Right lobe of liver (tissue), 6 donors: ENCODE measurements at regions not wholly inside any gene's neighbourhood (a gene's known extent, or its start where the extent isn't known, plus 50 kb on each side); places are given as distances from the start of the nearest gene placed in this dataset.

Experiments
- ATAC-seq, 4 donors: fragments of 200-7000 bp; cut with Tn5 transposase; one replicate each; pipeline ENCODE4 v1.9.1; 2020; ENCODE audit warnings: mild to moderate bottlenecking in 4 of 4, moderate library complexity in 4 of 4
- DNase-seq, 3 donors: peaks; one replicate each; pipeline ENCODE4 v3.0.0-alpha.2; 2020
- H3K27ac ChIP-seq, 3 donors: fragments of 200-600 bp; one replicate each; pipeline ENCODE4 v1.8.0; 2022
- H3K27me3 ChIP-seq, 2 donors: fragments of 200-600 bp; one replicate each; pipeline ENCODE4 v1.8.0; 2022
- H3K36me3 ChIP-seq, 4 donors: fragments of 200-600 bp; sonication (generic) in 1 of 4; one replicate each; pipeline versions ENCODE4 v1.5.1 to v1.8.0; 2017 to 2022; ENCODE audit warnings: control low read depth in 1 of 4
- H3K4me1 ChIP-seq, 4 donors: fragments of 200-600 bp; sonication (generic) in 1 of 4; one replicate each; pipeline versions ENCODE4 v1.5.1 to v1.8.0; 2017 to 2022; ENCODE audit warnings: control low read depth in 1 of 4
- H3K4me3 ChIP-seq, 3 donors: fragments of 200-600 bp; one replicate each; pipeline ENCODE4 v1.8.0; 2022
- H3K9me3 ChIP-seq, 4 donors: fragments of 200-600 bp; sonication (generic) in 1 of 4; one replicate each; pipeline versions ENCODE4 v1.5.1 to v1.8.0; 2017 to 2022; ENCODE audit warnings: control low read depth in 1 of 4
- POLR2A ChIP-seq: fragments of 450-650 bp; IDR thresholded peaks from one replicate; pipeline ENCODE4 v1.6.1; 2017; ENCODE audit warnings: antibody characterized with exemption, mild to moderate bottlenecking
- WGBS: methylation state at CpG from one replicate; pipeline ENCODE4 v1.1.6; 2018; ENCODE audit warnings: low coverage, low lambda C conversion rate; ENCODE audit not compliant: insufficient coverage; ENCODE audit errors: missing lambda C conversion rate; 5-methylcytosine and 5-hydroxymethylcytosine counted together
- intact Hi-C, 2 donors: fragments of 100-400 bp; cut with DNase I; formaldehyde crosslinking; loops; one replicate each; pipeline versions ENCODE4 v1.11.2 to v1.14.1; 2022
- TF ChIP-seq, protein P1 (sequence below), 4 donors: fragments of 200-600 bp in 3 of 4; fragments of 450-650 bp in 1 of 4; IDR thresholded peaks; one replicate each; pipeline versions ENCODE4 v1.5.1 to v1.8.0; 2016 to 2022; ENCODE audit warnings: antibody characterized with exemption in 4 of 4, mild to moderate bottlenecking in 2 of 4
- donor health status: DM: no; HTN: yes; CAD: no.
- donor health status: DM: no; HTN: no; CAD: no.
- donor health status: DM: no; HTN: no; CAD: no.
- donor health status: DM: no; HTN: yes; CAD: no.
- donor health status: DM: no; HTN: yes; CAD: no.

- intact Hi-C loops: no loop called here
- H3K4me3 ChIP-seq: no peak overlapping the region
- ATAC-seq (no peak), DNase-seq (no peak)
- H3K4me1 ChIP-seq: no peaks in the 10 kb centered on the region
- no peaks in the 10 kb centered on the region for H3K27me3 ChIP-seq
- H3K27ac ChIP-seq: no peak overlapping the region
- no peaks in the 10 kb centered on the region for H3K9me3 ChIP-seq
- TF ChIP-seq POLR2A: no peak
- TF ChIP-seq, protein P1, sequence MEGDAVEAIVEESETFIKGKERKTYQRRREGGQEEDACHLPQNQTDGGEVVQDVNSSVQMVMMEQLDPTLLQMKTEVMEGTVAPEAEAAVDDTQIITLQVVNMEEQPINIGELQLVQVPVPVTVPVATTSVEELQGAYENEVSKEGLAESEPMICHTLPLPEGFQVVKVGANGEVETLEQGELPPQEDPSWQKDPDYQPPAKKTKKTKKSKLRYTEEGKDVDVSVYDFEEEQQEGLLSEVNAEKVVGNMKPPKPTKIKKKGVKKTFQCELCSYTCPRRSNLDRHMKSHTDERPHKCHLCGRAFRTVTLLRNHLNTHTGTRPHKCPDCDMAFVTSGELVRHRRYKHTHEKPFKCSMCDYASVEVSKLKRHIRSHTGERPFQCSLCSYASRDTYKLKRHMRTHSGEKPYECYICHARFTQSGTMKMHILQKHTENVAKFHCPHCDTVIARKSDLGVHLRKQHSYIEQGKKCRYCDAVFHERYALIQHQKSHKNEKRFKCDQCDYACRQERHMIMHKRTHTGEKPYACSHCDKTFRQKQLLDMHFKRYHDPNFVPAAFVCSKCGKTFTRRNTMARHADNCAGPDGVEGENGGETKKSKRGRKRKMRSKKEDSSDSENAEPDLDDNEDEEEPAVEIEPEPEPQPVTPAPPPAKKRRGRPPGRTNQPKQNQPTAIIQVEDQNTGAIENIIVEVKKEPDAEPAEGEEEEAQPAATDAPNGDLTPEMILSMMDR (IDR thresholded peaks at IDR 0.05): no peak
- no peaks in the 10 kb centered on the region for H3K36me3 ChIP-seq
- WGBS: 80% methylated on average over 10 of the region's 16 CpGs
Measured at GRCh38 chr20:59466107-59466815, 138.1 kb upstream of the PHACTR3 start.

- ATAC-seq: no peak
- TF ChIP-seq, protein P1 (IDR thresholded peaks at IDR 0.05): no peak
- no peak for TF ChIP-seq POLR2A
Measured at GRCh38 chr20:59468831-59469230, 135.5 kb upstream of the PHACTR3 start.

GRCh38 chr20:59469267-59470252, 134.8 kb upstream of the PHACTR3 start:
- no peak overlapping the region for H3K27ac ChIP-seq
- H3K9me3 ChIP-seq: no peaks in the 10 kb centered on the region
- H3K4me3 ChIP-seq: no peak overlapping the region
- TF ChIP-seq POLR2A: no peak
- TF ChIP-seq, protein P1 (IDR thresholded peaks at IDR 0.05): no peak
- no peaks in the 10 kb centered on the region for H3K4me1 ChIP-seq
- H3K36me3 ChIP-seq: no peaks in the 10 kb centered on the region
- ATAC-seq: no peak
- 62% methylated on average over 9 of the region's 34 CpGs for WGBS
- DNase-seq: no peak
- intact Hi-C loops: no loop called here
- no peaks in the 10 kb centered on the region for H3K27me3 ChIP-seq

More at GRCh38 chr20:59468831-59469230, 135.5 kb upstream of the PHACTR3 start:
- intact Hi-C loops: no loop called here
- Histone ChIP-seq H3K27me3 (no peaks in the 10 kb centered on the region), H3K9me3 (no peaks in the 10 kb centered on the region), H3K27ac (no peak overlapping the region), H3K4me3 (no peak overlapping the region), H3K36me3 (no peaks in the 10 kb centered on the region), H3K4me1 (no peaks in the 10 kb centered on the region)
- DNase-seq: no peak
- no CpG with 5 or more reads among the region's 5 CpGs for WGBS

DNA sequence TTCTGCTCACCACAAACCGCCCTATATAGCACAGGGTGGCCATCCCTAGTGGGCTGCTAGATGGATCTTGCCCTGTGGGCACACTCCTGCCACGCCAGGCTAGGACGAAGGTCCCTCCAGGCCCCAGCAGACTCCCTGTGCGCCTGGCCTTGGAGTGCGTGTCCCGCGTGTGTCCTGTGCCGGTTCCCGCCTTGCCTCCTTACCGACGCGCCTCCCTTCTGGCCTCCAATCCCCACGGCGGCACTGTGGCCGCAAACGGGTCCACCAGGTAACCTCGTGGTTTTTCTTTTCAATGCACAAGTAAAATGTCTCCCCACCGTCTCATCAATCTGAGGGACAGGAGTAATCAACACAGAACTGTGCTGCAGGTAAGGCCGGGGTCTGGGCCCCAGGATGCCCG, 133.8 kb upstream of the PHACTR3 start:
- intact Hi-C loops: no loop called here
- no peak for TF ChIP-seq POLR2A
- TF ChIP-seq, protein P1 (IDR thresholded peaks at IDR 0.05): no peak
- WGBS: 62% methylated on average over 3 of the region's 20 CpGs

More for the DNA sequence above, 133.8 kb upstream of the PHACTR3 start:
- Histone ChIP-seq H3K4me1 (no peaks in the 10 kb centered on the region), H3K27ac (no peak overlapping the region), H3K36me3 (no peaks in the 10 kb centered on the region), H3K27me3 (no peaks in the 10 kb centered on the region), H3K4me3 (no peak overlapping the region), H3K9me3 (no peaks in the 10 kb centered on the region)
- ATAC-seq (peak in 1 of 4 donors; percentile 31), DNase-seq (no peak)
